Astrocyte (in vitro differentiated cells and primary cell): ENCODE measurements at regions not wholly inside any gene's neighbourhood (a gene's known extent, or its start where the extent isn't known, plus 50 kb on each side); places are given as distances from the start of the nearest gene placed in this dataset.

Experiments used
- EZH2 ChIP-seq: IDR thresholded peaks from 2 replicates; pipeline ENCODE4 v1.6.1; 2012; ENCODE audit warnings: mild to moderate bottlenecking, low read length, inconsistent platforms; ENCODE audit not compliant: insufficient read depth
- TF ChIP-seq, protein P1 (sequence below): IDR thresholded peaks from 2 replicates; pipeline ENCODE4 v1.5.1; 2011; ENCODE audit warnings: low read depth, mild to moderate bottlenecking, inconsistent platforms, low read length, moderate library complexity; ENCODE audit not compliant: insufficient read depth

- no peak for TF ChIP-seq EZH2
- TF ChIP-seq, protein P1, sequence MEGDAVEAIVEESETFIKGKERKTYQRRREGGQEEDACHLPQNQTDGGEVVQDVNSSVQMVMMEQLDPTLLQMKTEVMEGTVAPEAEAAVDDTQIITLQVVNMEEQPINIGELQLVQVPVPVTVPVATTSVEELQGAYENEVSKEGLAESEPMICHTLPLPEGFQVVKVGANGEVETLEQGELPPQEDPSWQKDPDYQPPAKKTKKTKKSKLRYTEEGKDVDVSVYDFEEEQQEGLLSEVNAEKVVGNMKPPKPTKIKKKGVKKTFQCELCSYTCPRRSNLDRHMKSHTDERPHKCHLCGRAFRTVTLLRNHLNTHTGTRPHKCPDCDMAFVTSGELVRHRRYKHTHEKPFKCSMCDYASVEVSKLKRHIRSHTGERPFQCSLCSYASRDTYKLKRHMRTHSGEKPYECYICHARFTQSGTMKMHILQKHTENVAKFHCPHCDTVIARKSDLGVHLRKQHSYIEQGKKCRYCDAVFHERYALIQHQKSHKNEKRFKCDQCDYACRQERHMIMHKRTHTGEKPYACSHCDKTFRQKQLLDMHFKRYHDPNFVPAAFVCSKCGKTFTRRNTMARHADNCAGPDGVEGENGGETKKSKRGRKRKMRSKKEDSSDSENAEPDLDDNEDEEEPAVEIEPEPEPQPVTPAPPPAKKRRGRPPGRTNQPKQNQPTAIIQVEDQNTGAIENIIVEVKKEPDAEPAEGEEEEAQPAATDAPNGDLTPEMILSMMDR = no peak
These were observed 188.4 kb upstream of the RPL34 start for GRCh38 chr4:108431986-108432385.
